SK-N-SH (cell line): ENCODE measurements at regions not wholly inside any gene's neighbourhood (a gene's known extent, or its start where the extent isn't known, plus 50 kb on each side); places are given as distances from the start of the nearest gene placed in this dataset.

Experiments used
- CTCF ChIA-PET: fragments of 300-600, 350-600 bp; formaldehyde crosslinking; extraction: SDS; loops from one replicate; lab custom pipeline; 2021; lab: Yijun Ruan, JAX
- POLR2A ChIA-PET: fragments of 350-600 bp; sonication (Branson Sonifier 250); formaldehyde crosslinking; extraction: SDS; loops from one replicate; lab custom pipeline; 2020; ENCODE audit warnings: antibody characterized with exemption, inconsistent platforms; lab: Yijun Ruan, JAX
- DNase-seq: peaks from one replicate; pipeline ENCODE4 v3.0.0; 2012
- H2AFZ ChIP-seq: fragments of 200-600 bp; sonication (generic); 2 replicates; pipeline ENCODE4 v1.8.1; 2016; ENCODE audit warnings: antibody characterized with exemption, mild to moderate bottlenecking, low read depth
- H3F3A ChIP-seq: fragments of 200-600 bp; sonication (generic); replicated peaks from 2 replicates; pipeline ENCODE3; 2016; ENCODE audit warnings: antibody characterized with exemption, mild to moderate bottlenecking; ENCODE audit not compliant: insufficient read depth
- H3K27ac ChIP-seq, 2 experiments: fragments of 200-500 bp in 1 of 2; fragments of 200-600 bp in 1 of 2; sonication (Bioruptor generic) in 1 of 2; sonication (generic), shearing (Covaris generic) in 1 of 2; 2 replicates each; pipeline versions ENCODE4 v1.5.1 to v1.6.1; 2014 to 2016; ENCODE audit warnings: low read depth in 2 of 2, inconsistent platforms in 1 of 2, low read length in 1 of 2, mild to moderate bottlenecking in 1 of 2, mixed read lengths in 1 of 2
- H3K27me3 ChIP-seq: fragments of 200-600 bp; sonication (generic), shearing (Covaris generic); 2 replicates; pipeline ENCODE4 v1.6.1; 2016; ENCODE audit warnings: mixed run types; ENCODE audit not compliant: insufficient read depth
- H3K36me3 ChIP-seq, 2 experiments: fragments of 200-500 bp in 1 of 2; fragments of 200-600 bp in 1 of 2; sonication (Bioruptor generic) in 1 of 2; sonication (generic) in 1 of 2; replicated peaks in 1 of 2; 2 replicates each; pipeline versions ENCODE3 to v1.5.1; 2014 to 2016; ENCODE audit warnings: low read length in 1 of 2, mild to moderate bottlenecking in 1 of 2; ENCODE audit not compliant: insufficient read depth in 2 of 2, control insufficient read depth in 1 of 2
- H3K4me1 ChIP-seq, 2 experiments: fragments of 200-500 bp in 1 of 2; fragments of 200-600 bp in 1 of 2; sonication (Bioruptor generic) in 1 of 2; sonication (generic), shearing (Covaris generic) in 1 of 2; 2 replicates each; pipeline versions ENCODE4 v1.5.1 to v1.6.1; 2014 to 2016; ENCODE audit warnings: low read depth in 1 of 2, low read length in 1 of 2, mixed run types in 1 of 2; ENCODE audit not compliant: insufficient read depth in 2 of 2, control insufficient read depth in 1 of 2
- H3K4me2 ChIP-seq: fragments of 200-600 bp; sonication (generic), shearing (Covaris generic); 2 replicates; pipeline ENCODE4 v1.6.1; 2017; ENCODE audit warnings: mixed run types
- H3K4me3 ChIP-seq, 2 experiments: fragments of 200-500 bp in 1 of 2; fragments of 200-600 bp in 1 of 2; sonication (Bioruptor generic) in 1 of 2; sonication (generic), shearing (Covaris generic) in 1 of 2; 2 replicates each; pipeline versions ENCODE4 v1.5.1 to v1.8.1; 2014 to 2016; ENCODE audit warnings: low read depth in 2 of 2, inconsistent platforms in 1 of 2, low read length in 1 of 2, mild to moderate bottlenecking in 1 of 2, mixed read lengths in 1 of 2, moderate library complexity in 1 of 2
- H3K79me2 ChIP-seq: fragments of 200-600 bp; sonication (generic); 2 replicates; pipeline ENCODE4 v1.8.1; 2017; ENCODE audit warnings: mild to moderate bottlenecking; ENCODE audit not compliant: insufficient read depth
- H3K9ac ChIP-seq: fragments of 200-600 bp; sonication (generic); 2 replicates; pipeline ENCODE4 v1.6.1; 2017; ENCODE audit warnings: mixed run types
- H3K9me2 ChIP-seq: fragments of 200-600 bp; sonication (generic); 2 replicates; pipeline ENCODE4 v1.6.1; 2017; ENCODE audit warnings: mixed run types
- H3K9me3 ChIP-seq: fragments of 200-600 bp; sonication (generic); 2 replicates; pipeline ENCODE4 v1.6.1; 2017; ENCODE audit warnings: mixed run types, mild to moderate bottlenecking, moderate library complexity
- H4K20me1 ChIP-seq: fragments of 200-600 bp; sonication (generic); 2 replicates; pipeline ENCODE4 v1.6.1; 2017; ENCODE audit warnings: mild to moderate bottlenecking, mixed run types; ENCODE audit not compliant: insufficient read depth
- CHD2 ChIP-seq: fragments of 150-350 bp; IDR thresholded peaks from 2 replicates; pipeline ENCODE4 v1.6.1; 2018; ENCODE audit warnings: low read length; ENCODE audit not compliant: partially characterized antibody
- ELF1 ChIP-seq: IDR thresholded peaks from 2 replicates; pipeline ENCODE4 v1.4.0; 2012
- EZH2phosphoT487 ChIP-seq: fragments of 200-600 bp; sonication (generic); IDR thresholded peaks from 2 replicates; pipeline ENCODE4 v1.6.1; 2017; ENCODE audit warnings: low read depth, mixed run types, mild to moderate bottlenecking, antibody characterized with exemption, moderate library complexity, borderline replicate concordance
- FOXJ3 ChIP-seq: sonication (generic); formaldehyde crosslinking; IDR thresholded peaks from 2 replicates; pipeline ENCODE4 v1.5.1; 2020; ENCODE audit warnings: mild to moderate bottlenecking, missing genetic modification reagents
- GABPA ChIP-seq: IDR thresholded peaks from 2 replicates; pipeline ENCODE4 v1.4.0; 2012; ENCODE audit warnings: low read depth, mild to moderate bottlenecking
- JUND ChIP-seq: IDR thresholded peaks from 2 replicates; pipeline ENCODE4 v1.4.0; 2012
- MEF2A ChIP-seq: IDR thresholded peaks from 2 replicates; pipeline ENCODE4 v1.4.0; 2012; ENCODE audit warnings: low read depth, borderline replicate concordance
- MXI1 ChIP-seq: IDR thresholded peaks from 2 replicates; pipeline ENCODE4 v1.6.1; 2012; ENCODE audit warnings: mild to moderate bottlenecking, low read depth, low read length, improper control_type of control experiment
- NFIC ChIP-seq: IDR thresholded peaks from 2 replicates; pipeline ENCODE4 v1.4.0; 2012; ENCODE audit warnings: borderline replicate concordance
- NRF1 ChIP-seq: IDR thresholded peaks from 2 replicates; pipeline ENCODE4 v1.6.1; 2012; ENCODE audit warnings: low read depth, mild to moderate bottlenecking, low read length
- RCOR1 ChIP-seq: fragments of 150-350 bp; IDR thresholded peaks from 2 replicates; pipeline ENCODE4 v1.6.1; 2017; ENCODE audit warnings: antibody characterized with exemption, low read length
- RXRA ChIP-seq: IDR thresholded peaks from 2 replicates; pipeline ENCODE4 v1.4.0; 2012; ENCODE audit warnings: low read depth, mild to moderate bottlenecking, borderline replicate concordance
- SIN3A ChIP-seq: IDR thresholded peaks from 2 replicates; pipeline ENCODE4 v1.6.1; 2012; ENCODE audit warnings: low read depth, mild to moderate bottlenecking, low read length, moderate library complexity, borderline replicate concordance
- TAF1 ChIP-seq: IDR thresholded peaks from 2 replicates; pipeline ENCODE4 v1.6.1; 2012; ENCODE audit warnings: low read depth, mild to moderate bottlenecking, low read length, moderate library complexity, borderline replicate concordance
- TEAD4 ChIP-seq: IDR thresholded peaks from 2 replicates; pipeline ENCODE4 v1.4.0; 2012; ENCODE audit warnings: mild to moderate bottlenecking, borderline replicate concordance; ENCODE audit not compliant: insufficient read depth
- YY1 ChIP-seq: IDR thresholded peaks from 2 replicates; pipeline ENCODE4 v1.4.0; 2012; ENCODE audit warnings: low read depth, mild to moderate bottlenecking
- WGBS: methylation state at CpG from one replicate; pipeline ENCODE4 v1.1.6; 2017; ENCODE audit warnings: low lambda C conversion rate; 5-methylcytosine and 5-hydroxymethylcytosine counted together
- TF ChIP-seq, protein P1 (sequence below): IDR thresholded peaks from 2 replicates; pipeline ENCODE4 v1.4.0; 2012; ENCODE audit warnings: low read depth
- TF ChIP-seq, protein P2 (sequence below): fragments of 200-600 bp; sonication (generic); IDR thresholded peaks from 2 replicates; pipeline ENCODE4 v1.6.1; 2017; ENCODE audit warnings: antibody characterized with exemption, mild to moderate bottlenecking, moderate library complexity
- TF ChIP-seq, protein P3 (sequence below): IDR thresholded peaks from 2 replicates; pipeline ENCODE4 v1.4.0; 2012; ENCODE audit warnings: low read depth, borderline replicate concordance

DNA sequence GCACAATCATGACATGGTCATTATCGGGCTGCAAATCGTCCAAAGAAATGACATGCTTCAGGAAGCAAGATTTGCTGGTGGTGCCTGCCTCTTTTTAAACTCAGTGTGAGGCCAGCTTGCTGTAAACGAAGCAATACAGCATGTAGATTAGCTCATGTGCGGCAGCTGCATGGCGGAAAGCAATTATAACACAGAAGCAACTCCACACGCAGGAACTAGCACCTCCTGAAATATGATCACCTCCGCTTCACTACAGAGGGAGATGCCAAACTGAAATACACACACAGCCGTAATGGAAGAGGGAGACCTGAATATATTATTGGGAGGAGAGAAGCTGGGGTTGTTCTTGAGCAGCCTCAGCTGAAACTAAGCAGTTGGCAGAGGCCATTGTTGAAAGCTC, 312.5 kb downstream of the PSAT1 start:
- no peak for DNase-seq
- CTCF ChIA-PET: no interaction called here
- Histone ChIP-seq H3K4me1 (peaks cover 5 to 14% of the 10 kb centered on the region in 2 experiments; a peak in 3 of 4 replicates), H3K4me2 (no peak overlapping the region), H3F3A (peaks cover 10% of the 10 kb centered on the region), H4K20me1 (no peaks in the 10 kb centered on the region), H3K27ac (no peak overlapping the region), H3K9ac (no peak overlapping the region), H3K27me3 (no peaks in the 10 kb centered on the region), H2AFZ (no peak overlapping the region), H3K9me2 (no peaks in the 10 kb centered on the region), H3K36me3 (no peaks in the 10 kb centered on the region), H3K4me3 (no peak overlapping the region), H3K79me2 (no peaks in the 10 kb centered on the region), H3K9me3 (no peaks in the 10 kb centered on the region)
- POLR2A ChIA-PET: no interaction called here
- no peak for TF ChIP-seq NRF1
- no peak for TF ChIP-seq CHD2
- TF ChIP-seq FOXJ3 (CRISPR knock-in tag): no peak
- TF ChIP-seq, protein P1, sequence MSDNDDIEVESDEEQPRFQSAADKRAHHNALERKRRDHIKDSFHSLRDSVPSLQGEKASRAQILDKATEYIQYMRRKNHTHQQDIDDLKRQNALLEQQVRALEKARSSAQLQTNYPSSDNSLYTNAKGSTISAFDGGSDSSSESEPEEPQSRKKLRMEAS: no peak
- no peak for TF ChIP-seq RXRA
- no peak for TF ChIP-seq RCOR1
- TF ChIP-seq TAF1: no peak
- TF ChIP-seq EZH2phosphoT487: no peak
- TF ChIP-seq MXI1: no peak
- TF ChIP-seq YY1: no peak
- TF ChIP-seq TEAD4: no peak
- no peak for TF ChIP-seq JUND
- TF ChIP-seq NFIC: no peak
- no peak for TF ChIP-seq SIN3A
- TF ChIP-seq, protein P2, sequence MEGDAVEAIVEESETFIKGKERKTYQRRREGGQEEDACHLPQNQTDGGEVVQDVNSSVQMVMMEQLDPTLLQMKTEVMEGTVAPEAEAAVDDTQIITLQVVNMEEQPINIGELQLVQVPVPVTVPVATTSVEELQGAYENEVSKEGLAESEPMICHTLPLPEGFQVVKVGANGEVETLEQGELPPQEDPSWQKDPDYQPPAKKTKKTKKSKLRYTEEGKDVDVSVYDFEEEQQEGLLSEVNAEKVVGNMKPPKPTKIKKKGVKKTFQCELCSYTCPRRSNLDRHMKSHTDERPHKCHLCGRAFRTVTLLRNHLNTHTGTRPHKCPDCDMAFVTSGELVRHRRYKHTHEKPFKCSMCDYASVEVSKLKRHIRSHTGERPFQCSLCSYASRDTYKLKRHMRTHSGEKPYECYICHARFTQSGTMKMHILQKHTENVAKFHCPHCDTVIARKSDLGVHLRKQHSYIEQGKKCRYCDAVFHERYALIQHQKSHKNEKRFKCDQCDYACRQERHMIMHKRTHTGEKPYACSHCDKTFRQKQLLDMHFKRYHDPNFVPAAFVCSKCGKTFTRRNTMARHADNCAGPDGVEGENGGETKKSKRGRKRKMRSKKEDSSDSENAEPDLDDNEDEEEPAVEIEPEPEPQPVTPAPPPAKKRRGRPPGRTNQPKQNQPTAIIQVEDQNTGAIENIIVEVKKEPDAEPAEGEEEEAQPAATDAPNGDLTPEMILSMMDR: no peak
- no peak for TF ChIP-seq GABPA
- TF ChIP-seq, protein P3, sequence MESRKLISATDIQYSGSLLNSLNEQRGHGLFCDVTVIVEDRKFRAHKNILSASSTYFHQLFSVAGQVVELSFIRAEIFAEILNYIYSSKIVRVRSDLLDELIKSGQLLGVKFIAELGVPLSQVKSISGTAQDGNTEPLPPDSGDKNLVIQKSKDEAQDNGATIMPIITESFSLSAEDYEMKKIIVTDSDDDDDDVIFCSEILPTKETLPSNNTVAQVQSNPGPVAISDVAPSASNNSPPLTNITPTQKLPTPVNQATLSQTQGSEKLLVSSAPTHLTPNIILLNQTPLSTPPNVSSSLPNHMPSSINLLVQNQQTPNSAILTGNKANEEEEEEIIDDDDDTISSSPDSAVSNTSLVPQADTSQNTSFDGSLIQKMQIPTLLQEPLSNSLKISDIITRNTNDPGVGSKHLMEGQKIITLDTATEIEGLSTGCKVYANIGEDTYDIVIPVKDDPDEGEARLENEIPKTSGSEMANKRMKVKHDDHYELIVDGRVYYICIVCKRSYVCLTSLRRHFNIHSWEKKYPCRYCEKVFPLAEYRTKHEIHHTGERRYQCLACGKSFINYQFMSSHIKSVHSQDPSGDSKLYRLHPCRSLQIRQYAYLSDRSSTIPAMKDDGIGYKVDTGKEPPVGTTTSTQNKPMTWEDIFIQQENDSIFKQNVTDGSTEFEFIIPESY: no peak
- no peak for TF ChIP-seq MEF2A
- TF ChIP-seq ELF1: no peak
- 98% methylated on average over 8 of the region's 8 CpGs for WGBS
